CD4-positive, alpha-beta T cell treated with Interferon gamma for 1 hour (primary cell): ENCODE measurements at regions not wholly inside any gene's neighbourhood (a gene's known extent, or its start where the extent isn't known, plus 50 kb on each side); places are given as distances from the start of the nearest gene placed in this dataset.
"Not testable (repeated sequence)": the region's sequence is repeated elsewhere in the genome, so short reads cannot be mapped to it uniquely, and the experiment has no call there.

Experiments used
- DNase-seq: peaks from one replicate; pipeline ENCODE4 v3.0.0-alpha.2; 2020

DNA sequence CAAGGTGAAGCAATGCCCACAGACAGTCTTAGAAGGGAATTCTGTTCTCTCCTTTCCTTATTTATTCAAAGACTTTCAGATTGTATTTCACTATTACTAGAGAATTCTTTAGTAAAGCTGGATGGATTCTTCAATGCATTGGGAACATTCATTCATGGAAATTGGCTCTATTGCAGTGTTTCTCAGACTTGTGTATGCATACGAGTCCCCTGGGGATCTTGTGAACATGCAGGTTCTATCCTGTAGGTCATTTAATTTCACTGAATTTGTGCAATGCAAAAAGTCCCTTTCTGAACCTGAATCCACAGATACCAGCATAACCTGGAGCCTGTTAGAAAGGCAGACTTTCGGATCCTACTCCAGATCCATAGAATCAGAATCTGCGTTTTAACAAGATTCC lies 160.9 kb upstream of the AHI1 start:
- DNase-seq, result no peak

DNA sequence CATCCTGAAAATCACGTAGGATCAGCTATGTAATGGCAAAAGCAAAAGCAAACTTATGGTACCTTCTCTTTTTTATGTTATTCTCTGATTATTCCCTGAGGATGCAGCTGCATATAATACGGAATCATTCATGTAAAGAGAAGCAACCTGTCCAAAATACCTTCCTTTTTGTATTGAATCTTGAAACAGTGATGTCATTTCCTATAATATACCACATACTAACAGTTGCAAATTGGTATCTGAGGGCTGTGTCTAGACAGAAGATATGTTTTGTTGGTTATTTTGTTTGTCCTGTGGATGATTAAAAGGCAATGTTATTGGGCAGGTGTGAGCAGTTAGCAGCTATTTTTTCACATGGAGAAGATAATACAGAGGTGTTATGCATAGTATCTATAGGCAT lies 161.4 kb upstream of the AHI1 start:
- DNase-seq, result no peak

DNA sequence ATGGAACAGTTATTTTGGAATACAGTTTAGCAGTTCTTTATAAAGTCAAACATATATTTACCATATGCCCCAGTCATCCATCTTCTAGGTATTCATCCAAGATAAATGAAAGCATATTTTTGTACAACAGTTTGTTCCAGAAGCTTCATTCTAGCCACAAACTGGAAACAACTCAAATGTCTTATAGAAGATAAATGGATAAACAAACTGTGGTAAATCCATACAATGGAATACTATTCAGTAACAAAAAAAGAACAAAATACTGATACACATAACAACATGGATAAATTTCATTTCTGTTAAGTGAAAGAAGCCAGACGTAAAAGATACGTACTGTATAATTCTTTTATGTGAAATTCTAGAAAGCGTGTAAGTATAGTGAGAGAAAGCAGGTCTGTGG lies 167.0 kb upstream of the AHI1 start:
- DNase-seq, result no peak

DNA sequence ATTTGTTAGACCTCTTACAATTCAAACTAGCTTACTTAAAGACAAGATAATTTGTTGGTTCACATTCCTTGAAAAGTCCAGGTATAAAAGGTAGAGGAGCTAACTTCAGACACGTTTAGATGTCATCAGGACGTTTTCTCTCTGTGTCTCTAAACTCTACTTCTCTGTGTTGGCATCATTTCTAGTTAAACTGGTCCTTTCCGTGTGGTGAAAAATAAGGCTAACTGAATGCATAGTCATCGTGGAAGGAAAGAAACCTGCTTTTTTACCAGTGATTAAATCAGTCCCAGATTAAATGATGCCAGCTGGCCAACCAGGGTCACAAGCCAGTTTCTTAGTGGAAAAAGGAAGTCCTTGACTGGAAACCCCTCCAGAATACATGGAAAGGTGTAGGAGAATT lies 168.4 kb upstream of the AHI1 start:
- no peak for DNase-seq

DNA sequence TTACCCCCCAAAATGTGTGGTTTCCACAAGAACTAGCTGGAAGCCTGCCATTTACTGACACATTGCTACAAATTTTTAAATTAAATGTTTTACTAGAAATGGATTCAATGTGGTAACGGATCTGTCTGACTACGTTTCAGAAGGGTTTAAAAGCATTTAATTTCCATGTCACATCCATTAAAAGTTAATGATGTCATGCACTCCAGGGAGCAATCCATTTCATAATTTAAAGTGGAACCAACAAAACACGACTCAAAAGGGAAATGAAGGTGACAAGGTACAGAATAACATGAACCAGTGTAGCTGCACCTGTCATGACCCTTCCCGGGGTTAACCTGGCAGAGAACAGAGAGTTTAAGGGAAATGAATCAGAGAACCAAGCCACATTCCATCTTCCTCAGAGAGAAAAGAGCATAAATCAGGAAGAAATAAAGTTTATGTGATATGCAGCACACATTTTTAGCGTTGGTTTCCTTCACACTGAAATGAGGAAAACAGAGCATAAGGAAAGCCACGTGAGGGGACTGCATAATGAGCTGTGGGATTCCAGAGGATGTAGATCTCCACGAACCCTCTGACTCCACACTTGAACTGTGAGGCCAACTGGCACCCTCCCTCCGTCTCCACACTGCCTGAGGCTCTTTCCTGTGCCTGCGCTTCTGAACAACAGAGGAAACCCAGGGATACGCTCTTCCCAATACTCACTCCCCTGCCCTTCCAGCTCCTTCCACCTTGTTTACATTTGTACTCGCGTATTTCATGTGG lies 170.3 kb upstream of the AHI1 start:
- DNase-seq, result no peak

DNA sequence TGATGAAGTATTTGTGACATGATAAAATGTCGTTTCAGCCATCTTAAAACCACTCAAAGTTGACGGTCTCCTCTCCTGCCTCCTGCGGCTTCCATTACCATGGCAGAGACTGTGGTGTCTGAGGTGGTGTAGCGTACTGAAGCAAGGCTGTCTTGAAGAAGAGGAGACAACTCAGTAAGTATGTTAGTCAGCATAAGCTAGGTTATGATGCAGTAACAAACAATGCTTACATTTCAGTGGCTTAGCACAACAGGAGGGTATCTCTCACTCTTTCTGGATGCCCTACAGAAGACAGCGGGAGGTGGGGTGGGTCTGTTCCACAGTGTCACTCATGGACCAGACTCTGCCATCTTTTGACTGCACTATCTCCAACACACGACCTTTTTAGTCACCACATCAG lies 174.7 kb upstream of the AHI1 start:
- DNase-seq, result no peak

DNA sequence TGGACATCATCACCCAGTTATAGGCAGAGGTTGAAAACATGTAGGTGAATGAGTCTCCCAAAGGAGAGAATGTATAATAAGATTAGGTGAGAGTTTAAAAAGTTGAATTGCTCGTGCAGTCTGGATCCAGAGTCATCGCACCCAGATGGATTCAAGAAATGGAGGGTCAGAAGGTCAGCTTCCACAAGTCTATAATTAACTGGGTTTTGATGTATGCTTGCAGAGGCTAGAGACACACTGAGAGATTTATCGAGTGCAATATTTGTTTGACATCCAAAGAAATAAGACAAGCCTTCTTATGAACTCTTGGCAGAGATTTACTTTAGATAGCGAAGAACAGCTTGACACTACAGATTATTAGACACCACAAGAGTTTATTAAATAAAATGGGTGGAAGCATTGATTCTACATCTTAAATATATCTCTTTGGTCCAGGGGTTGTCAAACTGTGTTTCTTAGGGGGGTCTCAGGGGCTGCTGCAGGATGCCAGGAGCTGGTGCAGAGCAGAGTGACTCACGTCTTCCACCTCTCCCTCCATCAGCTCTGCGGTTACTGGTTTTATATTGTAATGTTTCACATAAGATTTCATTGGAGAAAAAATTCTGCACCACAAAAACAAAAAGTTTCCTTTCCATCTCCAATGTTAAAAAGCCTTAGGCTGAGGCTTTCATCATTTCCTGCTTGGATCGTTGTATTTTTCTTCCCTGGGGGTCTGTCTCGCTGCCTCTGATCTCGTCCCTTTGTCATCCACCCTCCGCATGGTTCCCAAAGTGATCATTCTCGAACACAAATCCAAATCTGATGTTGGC lies 176.2 kb upstream of the AHI1 start:
- DNase-seq, result no peak

DNA sequence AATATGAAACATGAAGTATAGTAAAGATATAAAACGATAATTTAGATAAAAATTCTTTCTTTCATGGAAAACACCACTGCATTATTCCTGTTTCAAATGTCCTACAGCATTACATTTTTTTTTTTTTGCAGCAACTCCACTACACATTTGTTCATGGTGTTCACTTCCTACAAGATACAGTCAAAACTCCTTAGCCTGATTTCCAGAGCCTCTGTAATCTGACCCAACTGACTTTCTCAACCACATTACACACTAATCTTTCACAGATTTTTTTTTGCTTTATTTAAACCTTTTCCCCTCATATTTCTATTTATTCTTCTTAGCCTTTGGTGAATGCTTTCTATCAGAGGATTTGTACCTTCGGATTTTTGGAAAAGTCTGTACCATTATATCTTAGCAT lies 176.5 kb upstream of the PDE7B start:
- no peak for DNase-seq

DNA sequence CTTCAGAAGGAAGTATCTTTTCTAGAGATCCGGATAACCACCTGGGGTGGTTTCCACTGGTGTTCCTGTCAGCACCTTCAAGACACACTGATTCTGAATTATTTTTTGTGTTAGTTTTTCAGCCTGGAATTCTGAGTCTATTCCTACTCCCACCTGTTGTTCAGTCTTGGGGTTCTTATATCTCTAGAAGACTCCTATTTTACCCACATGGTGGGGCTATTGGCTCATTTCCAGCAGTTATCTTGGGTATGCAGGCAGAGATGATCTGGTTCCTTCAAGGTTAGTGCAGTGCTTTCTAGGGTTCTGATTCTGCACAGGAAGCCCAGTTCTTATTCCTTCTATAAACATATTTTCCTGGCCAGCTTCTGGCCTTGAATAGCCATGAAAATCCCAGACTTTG lies 175.6 kb upstream of the PDE7B start:
- DNase-seq, result no peak

DNA sequence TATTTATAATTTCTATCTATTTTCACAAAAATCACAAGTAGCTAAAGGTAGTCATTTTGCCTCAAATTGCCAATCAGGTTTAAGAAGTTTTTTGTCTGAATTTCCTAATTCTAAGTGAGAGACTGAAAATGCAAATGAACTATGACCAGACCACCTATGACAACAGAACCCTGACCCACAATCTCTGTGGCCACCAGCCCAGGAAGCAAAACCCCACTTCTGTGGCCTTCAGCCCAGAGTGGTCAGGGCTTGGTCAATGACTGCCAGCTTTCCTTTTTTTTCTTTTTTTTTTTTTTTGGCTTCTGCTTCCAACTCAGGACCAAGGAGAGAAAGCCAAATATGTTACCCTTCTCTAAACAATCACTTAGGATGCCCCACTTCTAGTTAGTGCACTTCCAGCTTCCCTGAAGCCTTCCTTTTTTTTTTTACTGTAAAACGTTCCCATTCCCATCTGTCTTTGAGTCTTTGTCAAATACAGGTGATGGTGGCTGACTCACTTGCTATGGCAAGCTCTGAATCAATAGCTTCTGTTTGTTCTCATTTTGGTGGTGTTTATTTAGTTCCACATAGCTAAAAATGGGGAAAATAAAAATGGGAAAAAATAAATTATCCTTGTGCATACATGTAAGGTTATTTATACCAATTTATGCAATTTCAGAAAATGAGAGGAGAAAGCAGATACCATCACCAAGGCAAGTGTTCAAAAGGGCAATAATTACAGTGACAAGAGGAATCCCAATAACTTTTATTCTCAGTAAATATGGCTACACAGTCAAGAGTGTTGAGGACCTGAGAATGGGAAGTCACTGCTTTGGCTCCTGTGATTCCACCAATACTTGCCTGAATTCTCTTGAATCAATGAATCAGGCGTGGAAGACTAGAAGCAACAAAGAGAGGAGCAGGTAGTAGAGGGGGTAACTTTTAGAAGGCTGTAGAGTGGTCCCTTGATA lies 170.3 kb upstream of the PDE7B start:
- DNase-seq, result no peak

DNA sequence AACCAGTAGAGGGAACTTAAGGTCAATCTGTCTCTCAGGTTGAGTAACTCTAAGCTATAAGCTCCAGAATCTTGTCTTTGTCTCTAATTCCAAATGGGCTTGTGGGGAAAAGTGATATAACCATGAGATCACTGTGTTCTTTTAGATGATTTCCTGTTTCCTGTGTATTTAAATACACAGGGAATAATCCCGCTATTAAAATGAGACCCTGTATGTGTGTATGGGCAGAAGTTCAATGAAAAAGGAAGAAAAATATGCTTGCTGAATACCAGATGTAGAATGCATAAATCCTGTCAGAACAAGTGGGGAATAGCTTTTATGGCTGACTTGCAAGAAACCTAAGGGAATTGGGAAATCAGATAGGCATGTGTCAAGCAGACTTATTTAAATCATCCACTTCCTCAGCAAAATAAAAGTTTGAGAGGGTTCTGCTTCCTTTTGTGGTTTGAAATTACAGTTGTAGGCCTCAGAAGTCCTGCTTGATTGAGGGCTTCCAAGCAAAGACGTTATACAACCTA lies 164.7 kb upstream of the PDE7B start:
- DNase-seq, result no peak

DNA sequence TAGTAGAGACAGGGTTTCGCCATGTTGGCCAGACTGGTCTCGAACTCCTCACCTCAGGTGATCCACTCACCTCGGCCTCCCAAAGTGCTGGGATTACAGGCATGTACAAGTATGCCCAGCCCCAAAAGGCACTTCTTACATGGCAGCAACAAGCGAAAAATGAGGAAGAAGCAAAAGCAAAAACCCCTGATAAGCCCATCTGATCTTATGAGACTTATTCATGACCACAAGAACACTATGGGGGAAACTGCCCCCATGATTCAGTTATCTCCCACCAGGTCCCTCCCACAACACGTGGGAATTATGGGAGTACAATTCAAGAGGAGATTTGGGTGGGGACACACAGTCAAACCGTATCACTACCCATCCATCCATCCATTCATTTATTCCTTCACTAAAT lies 163.0 kb upstream of the PDE7B start:
- DNase-seq, result not testable (repeated sequence)

DNA sequence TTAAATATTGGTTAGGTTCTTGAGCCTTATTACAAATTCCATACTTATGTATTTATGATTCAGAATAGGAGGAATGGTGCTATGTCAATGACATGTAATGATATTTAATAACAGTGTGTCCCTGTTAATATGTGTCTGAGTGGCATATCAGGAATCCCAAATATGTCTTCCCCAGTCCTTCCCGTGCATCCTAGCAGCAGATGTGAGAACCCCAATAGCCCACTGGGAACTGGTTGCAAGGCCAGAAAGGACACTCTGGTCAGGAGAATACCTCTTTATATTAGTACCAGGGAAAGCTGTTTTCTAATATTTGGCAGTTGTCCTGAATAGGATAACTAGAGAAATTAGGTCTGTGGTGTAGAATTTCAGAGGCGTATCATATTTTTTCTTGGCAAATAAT lies 159.1 kb upstream of the PDE7B start:
- no peak for DNase-seq

DNA sequence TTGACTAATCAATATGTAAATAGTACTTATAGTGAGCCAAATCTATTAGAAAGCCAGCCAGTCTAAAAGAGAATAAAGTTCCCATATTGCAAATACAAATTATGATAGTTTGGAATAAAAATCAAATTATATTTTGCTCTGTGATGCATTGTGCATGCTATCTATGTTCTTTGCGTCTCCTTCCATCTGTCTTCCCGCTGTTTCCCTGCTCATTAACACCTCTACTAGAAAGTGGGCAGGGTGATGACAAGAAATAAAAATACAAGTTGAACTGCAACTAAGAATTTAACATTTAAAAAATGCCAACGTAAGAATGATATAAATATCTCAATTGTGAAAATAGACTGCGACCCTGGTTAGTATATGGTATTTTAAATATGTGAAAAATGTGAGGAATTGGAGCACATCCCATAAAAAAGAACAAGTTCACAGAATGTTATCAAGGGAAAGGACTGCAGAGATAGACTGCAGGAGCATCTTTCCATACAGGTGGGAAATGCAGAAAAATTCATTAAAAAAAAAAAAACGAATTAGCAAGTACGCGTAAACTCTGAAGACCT lies 157.6 kb upstream of the PDE7B start:
- no peak for DNase-seq

DNA sequence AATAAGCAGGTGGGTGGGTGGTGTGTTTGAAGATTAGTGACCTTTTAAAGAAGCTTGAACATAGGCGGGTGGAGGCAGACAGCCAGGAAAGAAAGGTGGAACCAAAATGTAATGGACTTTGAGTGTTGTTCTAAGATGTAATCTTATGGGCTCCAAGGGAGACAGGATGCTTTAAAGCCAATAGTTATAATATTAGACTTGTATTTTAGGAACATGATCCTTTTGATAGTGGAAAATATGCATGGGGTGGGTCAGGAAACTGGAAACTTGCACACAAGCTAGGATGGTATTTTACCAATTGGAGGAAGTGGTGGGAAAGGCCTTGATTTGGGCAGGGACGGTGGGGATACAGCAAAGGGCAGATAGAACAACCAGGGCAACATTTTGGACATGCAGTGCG lies 151.8 kb upstream of the PDE7B start:
- DNase-seq, result no peak

DNA sequence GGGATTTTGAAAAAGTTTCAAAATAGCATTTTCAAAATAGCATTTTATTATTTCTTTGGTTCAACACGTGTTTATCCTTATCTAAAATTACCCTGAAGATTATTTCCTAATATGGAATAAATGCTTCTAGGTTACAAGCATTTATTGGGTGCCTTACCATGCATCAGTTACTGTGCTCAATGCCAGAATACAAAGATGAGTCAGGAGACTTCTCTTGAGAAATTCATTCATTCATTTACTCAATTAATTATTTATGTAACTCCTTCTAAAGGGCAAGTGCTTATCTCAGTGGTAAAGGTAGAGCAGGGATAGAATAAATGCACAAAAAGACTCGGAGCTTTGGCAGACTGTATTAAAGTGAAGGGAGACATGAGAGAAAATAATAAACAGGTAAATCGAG lies 150.1 kb upstream of the PDE7B start:
- no peak for DNase-seq

DNA sequence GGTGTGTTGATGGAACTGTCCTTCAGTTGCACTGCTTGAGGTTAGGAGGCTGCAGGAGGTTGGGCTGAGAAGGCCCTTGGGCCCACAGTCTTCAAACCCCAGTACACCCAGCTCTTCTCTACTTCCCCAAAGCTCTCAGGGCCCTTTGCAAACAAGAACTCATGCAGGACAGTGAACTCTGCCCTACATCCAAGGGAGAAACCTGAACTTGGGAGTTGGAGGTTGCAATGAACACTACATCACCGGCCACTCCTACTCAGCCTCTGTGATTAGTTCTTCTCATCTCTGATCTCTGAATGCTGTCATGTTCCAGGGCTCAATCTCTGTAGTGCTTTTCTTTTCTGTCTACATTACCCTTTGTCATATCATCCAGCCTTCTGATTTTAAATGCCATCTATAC lies 148.5 kb upstream of the PDE7B start:
- no peak for DNase-seq

DNA sequence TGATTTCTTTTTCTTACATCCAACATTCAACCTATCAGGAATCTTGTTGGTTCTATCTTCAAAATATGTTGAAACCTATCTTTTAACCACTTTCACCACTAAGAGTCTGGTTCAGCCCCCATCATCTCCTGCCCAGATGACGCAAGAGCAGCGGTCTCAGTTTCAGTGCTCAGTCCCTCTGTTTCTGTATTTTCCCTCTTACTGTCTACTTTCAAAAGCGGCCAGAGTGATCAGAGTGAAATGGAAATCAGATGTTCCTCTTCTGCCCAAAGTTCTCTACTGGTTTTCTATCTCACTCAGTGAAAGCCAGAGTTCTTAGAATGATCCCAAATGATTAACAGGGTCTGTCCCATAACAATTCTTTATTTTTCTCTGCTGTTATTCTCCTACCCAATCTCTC lies 147.9 kb upstream of the PDE7B start:
- peak; percentile 2 for DNase-seq

DNA sequence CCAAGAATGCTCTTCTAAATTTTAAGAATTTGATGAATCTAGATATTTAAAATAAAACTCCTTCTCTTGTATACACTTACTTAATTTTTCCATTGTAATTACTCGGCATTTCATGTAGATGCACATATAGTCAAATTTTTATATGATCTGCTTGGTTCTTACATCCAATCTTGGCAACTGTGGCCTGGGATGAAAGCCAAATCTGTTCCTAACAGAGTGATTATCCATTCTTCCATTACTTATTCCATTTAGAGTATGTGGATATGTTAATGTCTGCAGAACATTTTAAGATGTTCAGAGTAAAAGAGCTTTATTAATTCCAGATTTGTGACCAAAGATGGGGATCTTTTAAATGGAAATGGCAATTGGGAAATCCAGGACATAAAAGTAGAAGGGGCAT lies 144.1 kb upstream of the PDE7B start:
- DNase-seq, result no peak

DNA sequence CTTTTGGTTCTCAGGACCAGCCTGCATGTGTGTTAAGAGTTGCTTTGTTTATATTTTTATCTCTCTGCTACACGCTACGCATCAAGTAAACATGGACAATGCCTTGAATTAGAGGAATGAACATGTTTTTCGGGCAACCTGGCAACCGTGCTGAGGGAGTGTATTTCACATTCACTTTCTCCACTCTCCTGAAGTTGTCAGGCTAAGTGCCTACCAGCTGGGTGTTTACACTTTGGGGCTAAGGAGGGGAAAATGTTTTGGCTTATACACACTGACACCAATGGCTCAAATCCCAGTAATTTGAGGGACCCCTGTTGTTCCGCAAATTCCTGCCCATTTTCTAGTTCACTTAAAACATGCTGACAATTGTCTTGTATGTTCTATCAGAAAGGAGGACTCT lies 141.5 kb upstream of the PDE7B start:
- DNase-seq, result no peak

DNA sequence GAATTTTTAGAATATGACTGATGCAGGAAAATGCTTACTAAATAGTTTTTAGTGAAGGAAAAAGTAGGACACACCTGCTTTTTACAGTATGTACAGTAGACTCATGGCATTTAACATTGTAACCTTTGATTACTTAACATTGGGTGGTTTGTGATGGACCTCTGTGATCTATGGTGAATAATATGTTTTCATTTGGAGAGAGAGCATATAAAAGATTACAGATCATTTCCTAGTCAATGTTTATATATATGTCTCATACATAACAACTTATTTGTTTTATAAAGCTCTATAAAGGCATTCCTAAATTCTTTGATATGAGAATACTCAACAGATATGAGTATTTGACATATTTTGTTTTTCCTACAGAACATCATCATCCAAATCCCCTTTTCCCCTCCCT lies 129.3 kb upstream of the PDE7B start:
- no peak for DNase-seq

DNA sequence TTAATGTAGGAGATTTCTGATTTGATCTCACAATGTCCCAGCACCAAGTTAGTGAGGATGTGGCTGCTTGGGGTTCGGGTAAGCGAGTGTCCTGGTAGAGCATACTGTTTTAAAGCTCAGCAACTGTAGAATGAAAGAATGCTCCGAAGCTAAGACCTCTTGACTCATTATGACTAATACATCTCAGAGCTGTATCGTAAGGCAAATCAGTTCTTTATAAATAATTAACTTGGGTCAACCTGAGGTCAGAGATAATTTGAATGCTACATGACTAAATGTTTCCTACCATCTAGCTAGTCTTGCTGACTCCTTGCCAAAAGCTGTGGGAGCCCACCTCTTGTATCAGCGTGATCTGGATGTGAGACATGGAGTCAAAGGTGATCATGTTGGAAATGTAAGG lies 128.8 kb upstream of the PDE7B start:
- no peak for DNase-seq

DNA sequence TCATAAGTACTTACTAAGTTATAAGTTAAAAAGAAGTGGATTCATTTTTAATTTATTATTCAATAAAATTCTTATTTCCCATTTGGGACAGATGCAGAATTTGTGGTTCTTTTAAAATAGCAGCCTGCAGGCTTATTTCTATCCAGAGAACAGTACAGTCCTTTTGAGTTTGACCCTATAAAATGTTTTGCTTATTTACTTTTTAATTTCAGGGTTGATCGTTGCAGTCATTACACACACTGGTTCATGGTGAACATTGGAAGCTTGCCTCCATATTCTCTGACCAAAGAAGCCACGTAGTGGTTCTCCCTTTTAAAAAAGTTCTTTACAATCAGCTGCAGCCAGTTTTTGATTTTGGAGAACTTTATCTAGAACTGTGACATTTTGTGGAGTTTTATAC lies 122.9 kb upstream of the PDE7B start:
- no peak for DNase-seq
